ENCODE measurements at regions not wholly inside any gene's neighbourhood (a gene's known extent, or its start where the extent isn't known, plus 50 kb on each side); places are given as distances from the start of the nearest gene placed in this dataset.

- TF ChIP-seq ZBTB11 (CRISPR knock-in tag; IDR thresholded peaks at IDR 0.05), result no peak
These were observed 93.7 kb downstream of the SHOX start (continued) for GRCh38 chrX:724256-724655.

GRCh38 chrX:723781-724180 is 93.2 kb downstream of the SHOX start:
- 35% methylated on average over 6 of the region's 6 CpGs for WGBS (ENCODE audit: insufficient coverage, insufficient replicate concordance, low lambda C conversion rate, missing lambda C conversion rate)
- in situ Hi-C loops (cut with MboI), result no loop called here
- H4K20me1 ChIP-seq (ENCODE audit: control insufficient read depth, insufficient read depth), result no peaks in the 10 kb centered on the region
- ATAC-seq (no peak), DNase-seq (ENCODE audit: low read depth, low spot score) (no peak), FAIRE-seq (no peak)
- H3K4me1 ChIP-seq (ENCODE audit: control insufficient read depth, insufficient read depth, low read length), result no peaks in the 10 kb centered on the region
- H3K4me2 ChIP-seq (ENCODE audit: control insufficient read depth, insufficient read depth), result no peak overlapping the region
- H3K36me3 ChIP-seq (ENCODE audit: control insufficient read depth in 2 of 2, insufficient read depth in 2 of 2, low read length in 1 of 2), result no peaks in the 10 kb centered on the region
- CTCF ChIA-PET, result no interaction called here
- RAD21 ChIA-PET (ENCODE audit: unreplicated experiment), result no interaction called here
- H3K4me3 ChIP-seq, result no peak overlapping the region
- no peaks in the 10 kb centered on the region for H3K27me3 ChIP-seq (replicated peaks in 1 of 2; ENCODE audit: control insufficient read depth in 2 of 2, insufficient read depth in 2 of 2, low read length in 1 of 2)
- H3K27ac ChIP-seq (ENCODE audit: control insufficient read depth, insufficient read depth), result no peak overlapping the region
- intact Hi-C loops (cut with micrococcal nuclease; ENCODE audit: unreplicated experiment), result no loop called here
- H3K79me2 ChIP-seq (ENCODE audit: control insufficient read depth, insufficient read depth, low read length), result no peaks in the 10 kb centered on the region
- BruUV-seq (replicated peaks), result no TSS peak
- TF ChIP-seq ATF7 (IDR thresholded peaks at IDR 0.05; ENCODE audit: low read depth) (no peak), REST (IDR thresholded peaks at IDR 0.05; ENCODE audit: low read depth, low read length) (no peak), MEF2A (IDR thresholded peaks at IDR 0.05; ENCODE audit: insufficient read depth, low read depth, low read length) (no peak), YBX1 (IDR thresholded peaks at IDR 0.05) (no peak), MEF2B (IDR thresholded peaks at IDR 0.05; ENCODE audit: partially characterized antibody, poor library complexity, severe bottlenecking) (no peak), FOXM1 (IDR thresholded peaks at IDR 0.05; ENCODE audit: low read depth, low read length) (no peak), CBX5 (IDR thresholded peaks at IDR 0.05; ENCODE audit: low read depth) (no peak)
- POLR2A ChIA-PET, result no interaction called here
- SMC1A ChIA-PET (ENCODE audit: uncharacterized antibody, unreplicated experiment), result no interaction called here
- H3K9me3 ChIP-seq (replicated peaks; ENCODE audit: control insufficient read depth, insufficient read depth, low read length), result no peaks in the 10 kb centered on the region; the same call in 2 of the 3 replicates
- no peak overlapping the region for H3K9ac ChIP-seq (ENCODE audit: control insufficient read depth, insufficient read depth, low read length)
- H2AFZ ChIP-seq (ENCODE audit: control insufficient read depth, low read depth, low read length), result no peak overlapping the region
